Naive thymus-derived CD8-positive, alpha-beta T cell (primary cell): ENCODE measurements at regions not wholly inside any gene's neighbourhood (a gene's known extent, or its start where the extent isn't known, plus 50 kb on each side); places are given as distances from the start of the nearest gene placed in this dataset.

Source experiments
- ATAC-seq, 2 donors: fragments of 150-1000 bp; cut with Tn5 transposase in 1 of 2; sonication (Bioruptor Pico), chemical (Tn5 transposase) in 1 of 2; 1 replicate in 1 of 2; 2 replicates in 1 of 2; pipeline ENCODE4 v1.10.0; 2021; ENCODE audit warnings: mild to moderate bottlenecking in 2 of 2, moderate library complexity in 2 of 2
- POLR2A ChIA-PET: fragments of 350-600 bp; sonication (Branson Sonifier 250); formaldehyde crosslinking; loops from one replicate; lab custom pipeline; 2021; ENCODE audit warnings: antibody characterized with exemption; lab: Charles Lee
- DNase-seq, 10 donors: peaks; one replicate each; pipeline versions ENCODE4 v3.0.0 to v3.0.0-alpha.2; 2020 to 2022
- H3K27ac Mint-ChIP-seq, 10 donors: one replicate each; pipeline ENCODE4 v1.8.0; 2020 to 2022; ENCODE audit warnings: mild to moderate bottlenecking in 10 of 10, mixed read lengths in 10 of 10, moderate library complexity in 4 of 10, inconsistent platforms in 1 of 10
- H3K27me3 Mint-ChIP-seq, 5 donors: one replicate each; pipeline ENCODE4 v1.8.0; 2021 to 2022; ENCODE audit warnings: mixed read lengths in 5 of 5
- H3K36me3 Mint-ChIP-seq, 3 donors: one replicate each; pipeline ENCODE4 v1.8.0; 2020 to 2022; ENCODE audit warnings: mixed read lengths in 3 of 3, mild to moderate bottlenecking in 2 of 3, inconsistent platforms in 1 of 3
- H3K4me1 Mint-ChIP-seq, 4 donors: one replicate each; pipeline ENCODE4 v1.8.0; 2021 to 2022; ENCODE audit warnings: mixed read lengths in 4 of 4
- H3K4me3 Mint-ChIP-seq, 10 donors: one replicate each; pipeline ENCODE4 v1.8.0; 2020 to 2022; ENCODE audit warnings: mild to moderate bottlenecking in 10 of 10, mixed read lengths in 10 of 10, moderate library complexity in 6 of 10, inconsistent platforms in 1 of 10
- H3K9me3 Mint-ChIP-seq, 9 donors: one replicate each; pipeline ENCODE4 v1.8.0; 2020 to 2022; ENCODE audit warnings: mixed read lengths in 9 of 9, mild to moderate bottlenecking in 3 of 9, inconsistent platforms in 1 of 9, moderate library complexity in 1 of 9

DNA sequence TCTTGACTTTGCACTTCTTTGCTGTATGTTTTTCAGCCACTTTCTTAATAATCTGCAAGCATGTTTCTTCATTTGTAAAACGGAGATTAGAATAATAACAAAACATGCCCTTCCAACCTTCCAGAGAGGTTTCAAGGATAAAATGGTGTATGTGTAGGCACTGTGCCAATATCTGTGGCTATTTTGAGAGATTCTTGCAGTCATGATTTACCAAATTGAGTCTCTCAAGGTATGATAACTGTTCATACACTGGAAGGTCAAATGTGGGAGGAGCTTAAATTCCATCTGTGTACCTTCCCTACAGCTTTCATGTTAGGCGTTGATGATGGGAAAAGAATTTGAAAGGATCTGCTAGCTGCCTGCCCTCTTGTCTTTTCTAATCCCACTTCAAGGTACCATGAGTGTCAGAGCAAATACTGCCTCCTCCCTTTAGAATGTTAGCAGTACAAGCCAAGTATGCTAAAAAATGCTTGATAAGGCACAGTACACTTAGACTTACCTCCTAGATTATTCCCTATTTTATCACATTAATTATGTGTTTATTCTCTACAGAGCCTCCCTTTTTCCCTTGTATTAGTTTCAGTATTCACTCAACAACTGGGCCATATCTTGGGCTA is 78.0 kb upstream of the ST8SIA2 start:
- POLR2A ChIA-PET = no interaction called here
- ATAC-seq = no peak
- no peak for DNase-seq
- Mint-ChIP-seq H3K4me3 (no peak overlapping the region), H3K27ac (no peak overlapping the region), H3K4me1 (peaks cover 0 to 1% (median 0%) of the 10 kb centered on the region in 4 donors), H3K27me3 (peaks cover 10 to 62% (median 16%) of the 10 kb centered on the region in 5 donors), H3K36me3 (peaks cover 0 to 6% (median 0%) of the 10 kb centered on the region in 3 donors), H3K9me3 (peaks cover 4 to 30% (median 12%) of the 10 kb centered on the region in 9 donors)

DNA sequence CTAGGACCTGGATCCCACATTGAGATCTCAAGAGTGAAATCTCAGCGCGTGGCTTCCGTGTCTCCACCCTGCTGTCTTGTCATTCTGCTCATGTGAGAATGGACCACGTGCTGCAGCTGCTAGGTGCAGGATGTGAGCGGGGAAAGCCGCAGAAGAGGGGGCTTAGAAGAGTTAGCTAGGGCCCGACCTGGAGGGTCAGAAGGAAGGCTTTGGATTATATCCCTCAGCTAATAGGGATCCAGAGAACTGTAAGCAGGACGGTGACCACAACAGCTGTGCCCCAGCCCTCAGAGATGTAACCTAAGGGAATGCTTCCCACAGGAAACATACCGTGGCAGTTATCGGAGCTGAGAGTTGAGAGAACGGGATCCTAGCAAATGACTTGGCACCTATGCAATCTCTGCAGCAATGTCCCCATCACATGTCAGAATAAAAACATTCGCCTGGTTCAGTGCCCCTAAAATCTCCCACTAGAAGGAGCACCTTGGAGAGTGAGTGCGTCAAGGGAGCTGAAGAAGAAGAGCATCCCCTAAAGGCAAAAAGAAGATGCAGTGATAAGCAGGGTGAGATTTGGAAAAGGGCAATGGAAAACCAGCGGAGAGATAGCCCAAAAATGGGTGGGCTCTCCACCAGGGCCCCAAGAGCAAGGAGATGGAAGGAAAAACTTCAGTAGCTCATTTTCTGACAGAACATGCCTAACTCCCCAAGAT is 76.9 kb upstream of the ST8SIA2 start:
- no peak overlapping the region for H3K4me3 Mint-ChIP-seq
- H3K4me1 Mint-ChIP-seq = peaks cover 0 to 1% (median 0%) of the 10 kb centered on the region in 4 donors
- peaks cover 0 to 6% (median 0%) of the 10 kb centered on the region in 3 donors for H3K36me3 Mint-ChIP-seq
- peaks cover 10 to 57% (median 13%) of the 10 kb centered on the region in 5 donors for H3K27me3 Mint-ChIP-seq
- H3K27ac Mint-ChIP-seq = no peak overlapping the region
- DNase-seq (no peak), ATAC-seq (no peak)
- POLR2A ChIA-PET = no interaction called here
- peaks cover 4 to 24% (median 12%) of the 10 kb centered on the region in 9 donors for H3K9me3 Mint-ChIP-seq

DNA sequence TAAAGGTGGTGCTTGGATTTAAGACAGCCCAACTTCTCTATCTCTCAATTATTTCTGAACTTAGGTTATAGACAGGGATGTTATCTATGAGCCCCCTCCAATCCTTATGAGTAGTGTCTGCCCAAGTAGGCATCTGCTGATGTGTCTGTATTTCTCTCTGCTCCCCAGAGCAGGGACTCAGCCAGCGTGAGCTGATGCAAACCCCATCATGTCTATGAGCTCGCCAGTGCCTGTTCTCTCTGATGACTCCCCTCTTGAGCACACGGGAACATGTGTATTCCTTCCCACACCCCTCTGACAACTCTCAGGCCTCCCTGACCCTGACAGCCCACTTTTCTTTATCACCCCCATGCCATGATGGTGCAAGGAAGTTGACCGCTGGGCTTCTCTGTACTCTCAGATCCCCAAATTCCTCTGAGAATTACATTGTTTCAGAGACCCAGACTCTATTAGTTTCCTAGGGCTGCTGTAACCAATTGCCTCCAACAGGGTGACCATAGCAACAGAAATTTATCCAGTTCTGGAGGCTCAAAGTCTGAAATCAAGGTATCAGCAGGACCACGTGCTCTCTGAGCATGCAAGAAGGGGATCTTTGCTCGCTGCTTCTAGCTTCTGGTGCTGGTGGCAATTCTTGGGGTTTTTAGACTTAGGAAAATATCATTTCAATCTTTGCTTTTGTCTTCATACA is 73.5 kb upstream of the ST8SIA2 start:
- POLR2A ChIA-PET = no interaction called here
- peaks cover 0 to under 1% (median 0%) of the 10 kb centered on the region in 4 donors for H3K4me1 Mint-ChIP-seq
- no peak overlapping the region for H3K27ac Mint-ChIP-seq
- H3K9me3 Mint-ChIP-seq = peaks cover 0 to 3% (median 0%) of the 10 kb centered on the region in 9 donors
- peaks cover 9 to 56% (median 11%) of the 10 kb centered on the region in 5 donors for H3K27me3 Mint-ChIP-seq
- DNase-seq (no peak), ATAC-seq (no peak)
- no peaks in the 10 kb centered on the region for H3K36me3 Mint-ChIP-seq
- no peak overlapping the region for H3K4me3 Mint-ChIP-seq

- POLR2A ChIA-PET = no interaction called here
- H3K9me3 Mint-ChIP-seq = no peaks in the 10 kb centered on the region
- no peaks in the 10 kb centered on the region for H3K4me1 Mint-ChIP-seq
- no peak for ATAC-seq
- no peaks in the 10 kb centered on the region for H3K36me3 Mint-ChIP-seq
- DNase-seq = no peak
- no peak overlapping the region for H3K4me3 Mint-ChIP-seq
- H3K27ac Mint-ChIP-seq = no peak overlapping the region
- peaks cover 3 to 42% (median 9%) of the 10 kb centered on the region in 5 donors for H3K27me3 Mint-ChIP-seq
Measured at GRCh38 chr15:92322566-92323355, 70.9 kb upstream of the ST8SIA2 start.

- Mint-ChIP-seq H3K27me3 (peaks cover 3 to 37% (median 7%) of the 10 kb centered on the region in 5 donors), H3K9me3 (no peaks in the 10 kb centered on the region), H3K4me3 (no peak overlapping the region), H3K4me1 (no peaks in the 10 kb centered on the region), H3K36me3 (no peaks in the 10 kb centered on the region), H3K27ac (no peak overlapping the region)
- no peak for DNase-seq
- POLR2A ChIA-PET = no interaction called here
- no peak for ATAC-seq
Measured at GRCh38 chr15:92323525-92323924, 70.2 kb upstream of the ST8SIA2 start.

DNA sequence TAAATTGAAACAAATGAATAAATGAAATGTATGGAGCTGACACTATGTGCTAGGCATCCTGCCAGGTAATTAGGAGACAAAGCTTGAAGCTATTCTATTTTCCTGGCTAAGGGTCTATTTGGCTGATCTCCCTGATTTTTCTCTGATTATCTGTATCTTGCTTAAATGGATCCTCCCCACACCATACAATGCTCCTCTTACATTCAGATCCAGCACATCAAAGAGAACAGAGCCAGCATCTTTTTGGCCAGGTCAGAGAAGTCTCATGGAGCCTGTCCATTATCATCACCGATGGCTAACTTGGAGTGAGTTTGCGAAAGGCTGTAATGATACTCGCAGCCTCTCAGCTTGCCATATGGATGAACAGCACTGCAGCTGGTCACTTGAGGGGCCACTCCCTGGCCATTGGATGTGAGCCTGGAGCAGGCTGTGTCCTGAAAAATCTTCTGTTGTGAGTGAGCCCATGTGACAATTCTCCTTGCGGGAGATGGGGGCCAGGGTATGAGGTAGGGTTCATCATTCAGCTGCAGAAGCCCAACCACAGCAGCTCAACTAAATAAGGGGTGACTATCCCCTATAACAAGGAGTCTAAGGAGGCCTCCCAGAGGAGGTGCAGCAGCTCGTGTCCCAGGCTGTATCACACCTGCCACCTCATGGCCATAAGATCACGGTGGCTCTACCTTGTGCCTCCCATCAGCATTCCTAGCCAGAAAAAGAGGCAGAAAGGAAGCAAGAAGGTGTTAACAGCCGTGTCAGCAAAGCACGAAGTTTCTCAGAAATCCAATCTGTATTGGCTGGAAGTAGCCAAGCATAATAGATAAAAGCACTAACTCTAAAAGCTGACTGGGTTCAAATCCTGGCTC is 69.3 kb upstream of the ST8SIA2 start:
- POLR2A ChIA-PET = no interaction called here
- no peak for ATAC-seq
- no peak overlapping the region for H3K4me3 Mint-ChIP-seq
- no peaks in the 10 kb centered on the region for H3K9me3 Mint-ChIP-seq
- no peak overlapping the region for H3K27ac Mint-ChIP-seq
- no peaks in the 10 kb centered on the region for H3K36me3 Mint-ChIP-seq
- no peaks in the 10 kb centered on the region for H3K4me1 Mint-ChIP-seq
- DNase-seq = no peak
- H3K27me3 Mint-ChIP-seq = peaks cover 3 to 34% (median 8%) of the 10 kb centered on the region in 5 donors

DNA sequence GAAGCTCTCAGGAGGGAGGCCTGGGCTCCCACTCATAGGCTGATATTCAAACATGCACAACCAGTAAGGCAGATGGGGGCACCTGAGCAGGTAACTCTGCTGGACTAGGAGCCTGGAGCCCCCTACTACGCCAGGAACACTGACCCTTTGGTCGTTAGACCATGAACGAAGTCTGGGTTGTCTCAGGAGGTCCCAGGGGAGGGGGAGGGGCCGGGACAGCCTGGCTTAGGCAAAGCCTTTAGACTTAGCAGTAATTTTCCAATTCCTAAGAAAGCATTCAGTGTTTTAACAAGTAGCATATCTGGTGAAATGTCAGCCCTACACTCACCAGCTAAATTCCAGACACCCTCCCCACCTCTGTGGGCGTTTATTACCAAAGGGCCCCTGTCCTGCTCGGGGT is 67.4 kb upstream of the ST8SIA2 start:
- H3K27ac Mint-ChIP-seq = no peak overlapping the region
- no peaks in the 10 kb centered on the region for H3K9me3 Mint-ChIP-seq
- DNase-seq (no peak), ATAC-seq (no peak)
- H3K36me3 Mint-ChIP-seq = no peaks in the 10 kb centered on the region
- H3K4me3 Mint-ChIP-seq = no peak overlapping the region
- POLR2A ChIA-PET = no interaction called here
- H3K4me1 Mint-ChIP-seq = no peaks in the 10 kb centered on the region
- peaks cover 3 to 29% (median 5%) of the 10 kb centered on the region in 5 donors for H3K27me3 Mint-ChIP-seq

GRCh38 chr15:92327033-92327432 is 66.6 kb upstream of the ST8SIA2 start:
- ATAC-seq = no peak
- POLR2A ChIA-PET = no interaction called here
- Mint-ChIP-seq H3K27me3 (peaks cover 4 to 28% (median 5%) of the 10 kb centered on the region in 5 donors), H3K27ac (no peak overlapping the region), H3K4me3 (no peak overlapping the region), H3K4me1 (no peaks in the 10 kb centered on the region), H3K36me3 (no peaks in the 10 kb centered on the region), H3K9me3 (no peaks in the 10 kb centered on the region)
- DNase-seq = no peak

DNA sequence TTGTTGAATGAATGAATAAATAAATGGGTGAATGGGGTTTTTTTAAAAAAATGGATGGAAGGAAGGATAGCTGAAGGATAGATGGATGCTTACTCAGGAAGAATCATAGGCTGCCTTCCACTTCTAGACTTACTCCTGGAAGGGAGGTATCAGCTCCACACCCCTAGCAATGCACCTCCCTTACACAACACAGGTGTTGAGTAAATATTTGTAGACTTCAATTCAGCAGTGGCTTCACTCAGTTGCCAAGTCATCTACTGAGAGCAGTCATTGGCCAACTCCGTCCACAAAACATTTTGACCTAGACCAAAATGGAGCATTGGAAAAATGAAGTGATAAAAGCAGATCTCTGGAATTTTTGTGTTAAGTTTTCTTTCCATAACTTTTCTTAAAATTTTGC is 65.5 kb upstream of the ST8SIA2 start:
- Mint-ChIP-seq H3K27me3 (peaks cover 4 to 26% (median 8%) of the 10 kb centered on the region in 5 donors), H3K36me3 (no peaks in the 10 kb centered on the region), H3K4me1 (no peaks in the 10 kb centered on the region), H3K27ac (no peak overlapping the region), H3K9me3 (peaks cover 0 to 5% (median 0%) of the 10 kb centered on the region in 9 donors), H3K4me3 (no peak overlapping the region)
- DNase-seq (no peak), ATAC-seq (no peak)
- POLR2A ChIA-PET = no interaction called here

GRCh38 chr15:92332125-92332899 is 61.4 kb upstream of the ST8SIA2 start:
- no peaks in the 10 kb centered on the region for H3K36me3 Mint-ChIP-seq
- no peaks in the 10 kb centered on the region for H3K4me1 Mint-ChIP-seq
- ATAC-seq (no peak), DNase-seq (no peak)
- no peak overlapping the region for H3K27ac Mint-ChIP-seq
- peaks cover 12 to 32% (median 14%) of the 10 kb centered on the region in 5 donors for H3K27me3 Mint-ChIP-seq
- H3K9me3 Mint-ChIP-seq = peaks cover 0 to 5% (median 0%) of the 10 kb centered on the region in 9 donors
- H3K4me3 Mint-ChIP-seq = no peak overlapping the region
- POLR2A ChIA-PET = no interaction called here

- no peak overlapping the region for H3K27ac Mint-ChIP-seq
- H3K4me3 Mint-ChIP-seq = no peak overlapping the region
- H3K9me3 Mint-ChIP-seq = peaks cover 0 to 5% (median 0%) of the 10 kb centered on the region in 9 donors
- DNase-seq (no peak), ATAC-seq (no peak)
- H3K4me1 Mint-ChIP-seq = no peaks in the 10 kb centered on the region
- H3K27me3 Mint-ChIP-seq = peaks cover 11 to 40% (median 17%) of the 10 kb centered on the region in 5 donors
- POLR2A ChIA-PET = no interaction called here
- no peaks in the 10 kb centered on the region for H3K36me3 Mint-ChIP-seq
Measured at GRCh38 chr15:92333709-92334108, 60.0 kb upstream of the ST8SIA2 start.
